HG03521 (cell line): ENCODE measurements at regions not wholly inside any gene's neighbourhood (a gene's known extent, or its start where the extent isn't known, plus 50 kb on each side); places are given as distances from the start of the nearest gene placed in this dataset.

Experiments
- ATAC-seq: cut with Tn5 transposase; IDR thresholded peaks from one replicate; pipeline ENCODE4 v1.9.1; 2021; ENCODE audit warnings: mild to moderate bottlenecking, moderate library complexity; ENCODE audit not compliant: unreplicated experiment

- ATAC-seq, result no peak
Measured at GRCh38 chrX:79300856-79301255, 66.3 kb downstream of the ITM2A start.

GRCh38 chrX:79290596-79290995 lies 76.5 kb downstream of the ITM2A start:
- ATAC-seq, result no peak

GRCh38 chrX:79288733-79289132 lies 78.4 kb downstream of the ITM2A start:
- ATAC-seq, result no peak

GRCh38 chrX:79287724-79288123 lies 79.4 kb downstream of the ITM2A start:
- no peak for ATAC-seq

- no peak for ATAC-seq
Measured at GRCh38 chrX:79281775-79282174, 85.4 kb downstream of the ITM2A start.

GRCh38 chrX:79270401-79270800 lies 96.7 kb downstream of the ITM2A start:
- ATAC-seq, result peak; percentile 74

GRCh38 chrX:79268788-79269187 lies 98.3 kb downstream of the ITM2A start:
- ATAC-seq, result no peak

GRCh38 chrX:79266702-79267101 lies 100.4 kb downstream of the ITM2A start:
- no peak for ATAC-seq

GRCh38 chrX:79263550-79263949 lies 103.6 kb downstream of the ITM2A start:
- no peak for ATAC-seq

- ATAC-seq, result peak; percentile 80
Measured at GRCh38 chrX:79259073-79259689, 108.0 kb downstream of the ITM2A start.

- no peak for ATAC-seq
Measured at GRCh38 chrX:79243691-79244090, 99.2 kb downstream of the GPR174 start.

GRCh38 chrX:79235899-79236298 lies 91.4 kb downstream of the GPR174 start:
- no peak for ATAC-seq

GRCh38 chrX:79231662-79232061 lies 87.2 kb downstream of the GPR174 start:
- no peak for ATAC-seq
